IPS DF 19.7 (cell line): ENCODE measurements at regions not wholly inside any gene's neighbourhood (a gene's known extent, or its start where the extent isn't known, plus 50 kb on each side); places are given as distances from the start of the nearest gene placed in this dataset.

Source experiments
- DNase-seq: peaks from one replicate; pipeline ENCODE4 v3.0.0-alpha.2; 2013; ENCODE audit warnings: low read depth, low spot score

GRCh38 chr6:125655511-125655910 is 93.9 kb upstream of the HEY2 start:
- no peak for DNase-seq

- no peak for DNase-seq
Measured at GRCh38 chr6:125656287-125656870, 93.1 kb upstream of the HEY2 start.

- DNase-seq = no peak
Measured at GRCh38 chr6:125658136-125658535, 91.3 kb upstream of the HEY2 start.

GRCh38 chr6:125658759-125659431 is 90.5 kb upstream of the HEY2 start:
- DNase-seq = no peak

- no peak for DNase-seq
Measured at GRCh38 chr6:125659887-125660286, 89.5 kb upstream of the HEY2 start.

- DNase-seq = no peak
Measured at GRCh38 chr6:125662296-125662695, 87.1 kb upstream of the HEY2 start.

- DNase-seq = no peak
Measured at GRCh38 chr6:125665295-125665814, 84.1 kb upstream of the HEY2 start.

- DNase-seq = no peak
Measured at GRCh38 chr6:125667326-125667725, 82.1 kb upstream of the HEY2 start.

- no peak for DNase-seq
Measured at GRCh38 chr6:125668071-125668470, 81.4 kb upstream of the HEY2 start.

GRCh38 chr6:125670568-125670967 is 78.9 kb upstream of the HEY2 start:
- peak; percentile 70 for DNase-seq

GRCh38 chr6:125671323-125671722 is 78.1 kb upstream of the HEY2 start:
- DNase-seq = no peak

- DNase-seq = no peak
Measured at GRCh38 chr6:125674230-125674629, 75.2 kb upstream of the HEY2 start.

- DNase-seq = no peak
Measured at GRCh38 chr6:125678601-125679000, 70.8 kb upstream of the HEY2 start.

- DNase-seq = no peak
Measured at GRCh38 chr6:125679128-125679527, 70.3 kb upstream of the HEY2 start.

- no peak for DNase-seq
Measured at GRCh38 chr6:125679651-125680050, 69.8 kb upstream of the HEY2 start.

GRCh38 chr6:125682939-125683338 is 66.5 kb upstream of the HEY2 start:
- no peak for DNase-seq

- no peak for DNase-seq
Measured at GRCh38 chr6:125688138-125688537, 61.3 kb upstream of the HEY2 start.

GRCh38 chr6:125693480-125693879 is 56.0 kb upstream of the HEY2 start:
- DNase-seq = no peak

- no peak for DNase-seq
Measured at GRCh38 chr6:125699591-125699990, 49.8 kb upstream of the HEY2 start.
